HEK293 (cell line): ENCODE measurements at regions not wholly inside any gene's neighbourhood (a gene's known extent, or its start where the extent isn't known, plus 50 kb on each side); places are given as distances from the start of the nearest gene placed in this dataset.

ENCODE experiments used
- CTCF ChIA-PET: fragments of 350-600 bp; formaldehyde crosslinking; extraction: SDS; loops from one replicate; lab custom pipeline; 2021; ENCODE audit warnings: antibody characterized with exemption; lab: Yijun Ruan, JAX
- POLR2A ChIA-PET: fragments of 300-600 bp; formaldehyde crosslinking; extraction: SDS; loops from one replicate; lab custom pipeline; 2020; ENCODE audit warnings: antibody characterized with exemption, inconsistent platforms; lab: Yijun Ruan, JAX
- H3K27ac ChIP-seq: fragments of 200-500 bp; sonication (Bioruptor generic); 2 replicates; pipeline ENCODE4 v1.5.1; 2014; ENCODE audit warnings: low read depth, low read length, control low read depth, inconsistent platforms; ENCODE audit errors: extremely low read depth
- H3K36me3 ChIP-seq, 2 experiments: fragments of 200-500 bp in 1 of 2; sonication (Bioruptor generic) in 1 of 2; 1 replicate in 1 of 2; 2 replicates in 1 of 2; pipeline ENCODE4 v1.5.1; 2014 to 2017; ENCODE audit warnings: inconsistent platforms in 2 of 2, low read length in 2 of 2; ENCODE audit not compliant: control insufficient read depth in 2 of 2, insufficient read depth in 1 of 2
- H3K4me1 ChIP-seq: fragments of 200-500 bp; sonication (Bioruptor generic); 2 replicates; pipeline ENCODE4 v1.5.1; 2014; ENCODE audit warnings: mild to moderate bottlenecking, low read length, inconsistent platforms; ENCODE audit not compliant: control insufficient read depth, insufficient read depth
- H3K4me3 ChIP-seq: 2 replicates; pipeline ENCODE4 v1.5.1; 2011; ENCODE audit warnings: low read depth, mild to moderate bottlenecking, control low read depth, low read length, moderate library complexity
- H3K9me3 ChIP-seq: fragments of 200-500 bp; sonication (Bioruptor generic); 2 replicates; pipeline ENCODE4 v1.5.1; 2014; ENCODE audit warnings: low read depth, low read length, inconsistent platforms; ENCODE audit not compliant: control insufficient read depth, insufficient read depth
- BCL11B ChIP-seq: fragments of 450-650 bp; formaldehyde crosslinking; IDR thresholded peaks from 2 replicates; pipeline ENCODE4 v1.5.1; 2016; ENCODE audit warnings: low read depth, missing biosample characterization, missing genetic modification characterization
- FEZF1 ChIP-seq: fragments of 450-650 bp; formaldehyde crosslinking; IDR thresholded peaks from 2 replicates; pipeline ENCODE4 v1.5.1; 2016; ENCODE audit warnings: missing biosample characterization, missing genetic modification characterization
- GLIS1 ChIP-seq: fragments of 450-650 bp; formaldehyde crosslinking; IDR thresholded peaks from 2 replicates; pipeline ENCODE4 v1.5.1; 2016; ENCODE audit warnings: missing biosample characterization, missing genetic modification characterization
- GLIS2 ChIP-seq: fragments of 450-650 bp; formaldehyde crosslinking; IDR thresholded peaks from 2 replicates; pipeline ENCODE4 v1.5.1; 2016; ENCODE audit warnings: missing biosample characterization, missing genetic modification characterization
- KLF1 ChIP-seq: fragments of 450-650 bp; formaldehyde crosslinking; IDR thresholded peaks from 2 replicates; pipeline ENCODE4 v1.5.1; 2016; ENCODE audit warnings: missing biosample characterization, missing genetic modification characterization
- OSR2 ChIP-seq: fragments of 450-650 bp; formaldehyde crosslinking; IDR thresholded peaks from 2 replicates; pipeline ENCODE4 v1.5.1; 2016; ENCODE audit warnings: missing biosample characterization, missing genetic modification characterization
- PRDM1 ChIP-seq: fragments of 450-650 bp; formaldehyde crosslinking; IDR thresholded peaks from 2 replicates; pipeline ENCODE4; 2016; ENCODE audit warnings: missing biosample characterization, missing genetic modification characterization
- SALL2 ChIP-seq: fragments of 450-650 bp; formaldehyde crosslinking; IDR thresholded peaks from 2 replicates; pipeline ENCODE4 v1.5.0; 2017; ENCODE audit warnings: missing biosample characterization, mild to moderate bottlenecking, missing genetic modification characterization, borderline replicate concordance
- SP7 ChIP-seq: fragments of 450-650 bp; formaldehyde crosslinking; IDR thresholded peaks from 2 replicates; pipeline ENCODE4 v1.5.1; 2016; ENCODE audit warnings: missing biosample characterization, missing genetic modification characterization
- WT1 ChIP-seq: fragments of 450-650 bp; formaldehyde crosslinking; IDR thresholded peaks from 2 replicates; pipeline ENCODE4 v1.5.1; 2016; ENCODE audit warnings: missing biosample characterization, missing genetic modification characterization
- ZBTB20 ChIP-seq: fragments of 450-650 bp; formaldehyde crosslinking; IDR thresholded peaks from 2 replicates; pipeline ENCODE4 v1.5.1; 2016; ENCODE audit warnings: missing biosample characterization, missing genetic modification characterization
- ZNF148 ChIP-seq: fragments of 450-650 bp; formaldehyde crosslinking; IDR thresholded peaks from 2 replicates; pipeline ENCODE4 v1.5.0; 2017; ENCODE audit warnings: missing biosample characterization, missing genetic modification characterization, borderline replicate concordance
- ZNF2 ChIP-seq: fragments of 450-650 bp; formaldehyde crosslinking; IDR thresholded peaks from 2 replicates; pipeline ENCODE4 v1.5.1; 2016; ENCODE audit warnings: missing biosample characterization, missing genetic modification characterization
- ZNF239 ChIP-seq: fragments of 450-650 bp; formaldehyde crosslinking; IDR thresholded peaks from 2 replicates; pipeline ENCODE4 v1.5.1; 2016; ENCODE audit warnings: missing biosample characterization, missing genetic modification characterization
- ZNF513 ChIP-seq: fragments of 450-650 bp; IDR thresholded peaks from 2 replicates; pipeline ENCODE4 v1.5.1; 2018; ENCODE audit warnings: missing biosample characterization, missing genetic modification characterization
- ZNF530 ChIP-seq: fragments of 450-650 bp; formaldehyde crosslinking; IDR thresholded peaks from 2 replicates; pipeline ENCODE4 v1.5.1; 2016; ENCODE audit warnings: low read depth, missing biosample characterization, missing genetic modification characterization
- ZNF692 ChIP-seq: fragments of 450-650 bp; formaldehyde crosslinking; IDR thresholded peaks from 2 replicates; pipeline ENCODE4 v1.5.1; 2016; ENCODE audit warnings: missing biosample characterization, missing genetic modification characterization
- ZNF843 ChIP-seq: fragments of 450-650 bp; formaldehyde crosslinking; IDR thresholded peaks from 2 replicates; pipeline ENCODE4 v1.5.1; 2016; ENCODE audit warnings: missing biosample characterization, missing genetic modification characterization
- ZSCAN16 ChIP-seq: fragments of 450-650 bp; formaldehyde crosslinking; IDR thresholded peaks from 2 replicates; pipeline ENCODE4 v1.5.1; 2016; ENCODE audit warnings: missing biosample characterization, missing genetic modification characterization
- TF ChIP-seq, protein P1 (sequence below): fragments of 450-650 bp; formaldehyde crosslinking; IDR thresholded peaks from 2 replicates; pipeline ENCODE4 v1.5.1; 2016; ENCODE audit warnings: missing biosample characterization, missing genetic modification characterization

DNA sequence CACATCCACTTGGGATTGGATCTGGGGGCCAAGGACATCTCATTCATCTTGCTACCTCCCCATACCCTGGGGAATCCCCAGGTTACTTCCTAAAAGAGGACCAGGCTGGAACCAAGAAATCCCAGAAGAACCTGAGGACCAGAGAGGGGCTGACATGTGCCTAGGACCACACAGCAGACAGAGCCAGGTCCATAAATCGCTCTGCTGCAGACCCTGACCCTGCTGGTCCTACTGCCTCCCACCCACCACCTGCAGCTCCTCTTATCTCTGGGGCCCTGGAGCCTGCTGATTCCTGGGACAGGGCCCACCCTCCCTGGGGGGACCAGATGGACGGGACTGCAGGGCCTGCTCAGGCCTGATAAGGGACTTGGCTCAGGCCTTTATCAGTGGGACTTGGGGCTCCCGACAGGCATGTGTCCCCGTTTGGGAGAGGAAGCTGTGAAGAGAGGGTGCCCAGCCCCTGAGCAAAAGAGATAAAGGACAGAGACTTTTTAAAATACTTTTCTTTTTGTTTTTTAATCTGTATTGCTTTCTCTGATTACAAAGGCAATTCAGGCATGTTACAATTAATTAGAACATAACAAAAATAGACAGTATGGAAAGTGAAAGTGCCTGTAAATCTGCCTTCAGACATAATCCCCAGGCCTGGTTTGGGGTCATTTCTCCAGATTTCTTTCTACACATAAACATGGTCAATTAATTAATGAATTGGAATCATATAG, 101.3 kb upstream of the LARP1 start (continued):
- TF ChIP-seq KLF1 (tag by site-specific recombination), result no peak
- peak; percentile 52; the same call in 1 of the 2 replicates for TF ChIP-seq ZNF692 (tag by site-specific recombination)
- peak; percentile 63 for TF ChIP-seq ZBTB20 (tag by site-specific recombination)
- no peak for TF ChIP-seq ZNF513 (tag by site-specific recombination)
- TF ChIP-seq PRDM1 (tag by site-specific recombination), result 0 out of 2 replicates have a peak, but pooled peaks have one; percentile 39
- TF ChIP-seq BCL11B, result no peak
- TF ChIP-seq, protein P1, sequence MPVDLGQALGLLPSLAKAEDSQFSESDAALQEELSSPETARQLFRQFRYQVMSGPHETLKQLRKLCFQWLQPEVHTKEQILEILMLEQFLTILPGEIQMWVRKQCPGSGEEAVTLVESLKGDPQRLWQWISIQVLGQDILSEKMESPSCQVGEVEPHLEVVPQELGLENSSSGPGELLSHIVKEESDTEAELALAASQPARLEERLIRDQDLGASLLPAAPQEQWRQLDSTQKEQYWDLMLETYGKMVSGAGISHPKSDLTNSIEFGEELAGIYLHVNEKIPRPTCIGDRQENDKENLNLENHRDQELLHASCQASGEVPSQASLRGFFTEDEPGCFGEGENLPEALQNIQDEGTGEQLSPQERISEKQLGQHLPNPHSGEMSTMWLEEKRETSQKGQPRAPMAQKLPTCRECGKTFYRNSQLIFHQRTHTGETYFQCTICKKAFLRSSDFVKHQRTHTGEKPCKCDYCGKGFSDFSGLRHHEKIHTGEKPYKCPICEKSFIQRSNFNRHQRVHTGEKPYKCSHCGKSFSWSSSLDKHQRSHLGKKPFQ (tag by site-specific recombination), result no peak
- TF ChIP-seq WT1 (tag by site-specific recombination), result no peak
- no peak for TF ChIP-seq OSR2 (tag by site-specific recombination)
- TF ChIP-seq ZNF843, result no peak
- TF ChIP-seq FEZF1 (tag by site-specific recombination), result no peak
- TF ChIP-seq SP7, result no peak
- no peak for TF ChIP-seq ZNF530 (tag by site-specific recombination)
- TF ChIP-seq ZNF148 (tag by site-specific recombination), result no peak
- TF ChIP-seq SALL2, result no peak

- H3K4me3 ChIP-seq, result no peak overlapping the region
- ChIA-PET POLR2A (interaction anchor here (0.5 kb wide), 1 partner anchor 50 kb away, joined by 4 read pairs; no protein-coding TSS in a partner anchor), CTCF (no interaction called here)
Measured at GRCh38 chr5:154653418-154653763, 101.8 kb upstream of the LARP1 start.

More at GRCh38 chr5:154653418-154653763, 101.8 kb upstream of the LARP1 start:
- Histone ChIP-seq H3K4me1 (no peaks in the 10 kb centered on the region), H3K9me3 (no peaks in the 10 kb centered on the region), H3K36me3 (no peaks in the 10 kb centered on the region), H3K27ac (no peak overlapping the region)
- TF ChIP-seq ZSCAN16 (tag by site-specific recombination) (no peak), GLIS2 (tag by site-specific recombination) (0 out of 2 replicates have a peak, but pooled peaks have one; percentile 13), GLIS1 (peak; percentile 62), ZNF2 (no peak), ZNF239 (tag by site-specific recombination) (no peak)
